OCI-LY7 (cell line): ENCODE measurements at regions not wholly inside any gene's neighbourhood (a gene's known extent, or its start where the extent isn't known, plus 50 kb on each side); places are given as distances from the start of the nearest gene placed in this dataset.

ENCODE experiments used
- BruUV-seq: library from RNA; stranded (reverse); fragments of 400-500 nt; replicated peaks from 2 replicates; lab custom pipeline; 2021; lab: Mats Ljungman, UMichigan
- CTCF ChIA-PET: fragments of 300-600 bp; sonication (Branson Sonifier 250); formaldehyde crosslinking; loops from one replicate; lab custom pipeline; 2022; ENCODE audit warnings: antibody characterized with exemption; ENCODE audit not compliant: unreplicated experiment; lab: Charles Lee
- POLR2A ChIA-PET: fragments of 300-600 bp; sonication (Branson Sonifier 250); formaldehyde crosslinking; loops from one replicate; lab custom pipeline; 2022; ENCODE audit warnings: antibody characterized with exemption; lab: Charles Lee
- DNase-seq: peaks from one replicate; pipeline ENCODE4 v3.0.0-alpha.2; 2015; ENCODE audit warnings: low spot score
- H2AFZ ChIP-seq: fragments of 200-600 bp; sonication (generic), shearing (Covaris generic); 2 replicates; pipeline ENCODE4 v1.6.1; 2014; ENCODE audit warnings: mild to moderate bottlenecking, antibody characterized with exemption, low read length, moderate library complexity
- H3K27ac ChIP-seq: fragments of 200-600 bp; sonication (generic); 2 replicates; pipeline ENCODE4 v1.5.1; 2014; ENCODE audit warnings: mixed run types, low read depth, mild to moderate bottlenecking, moderate library complexity, low read length, inconsistent platforms; ENCODE audit not compliant: poor library complexity, severe bottlenecking
- H3K36me3 ChIP-seq: fragments of 200-600 bp; sonication (generic); 2 replicates; pipeline ENCODE4 v1.6.1; 2014; ENCODE audit warnings: mild to moderate bottlenecking, antibody characterized with exemption, low read length, moderate library complexity, mixed read lengths; ENCODE audit not compliant: insufficient read depth
- H3K4me1 ChIP-seq: fragments of 200-600 bp; sonication (generic); 2 replicates; pipeline ENCODE4 v1.5.1; 2014; ENCODE audit warnings: mild to moderate bottlenecking, low read length; ENCODE audit not compliant: insufficient read depth, poor library complexity, severe bottlenecking
- H3K4me2 ChIP-seq: fragments of 200-600 bp; sonication (generic); 2 replicates; pipeline ENCODE4 v1.6.1; 2014; ENCODE audit warnings: mild to moderate bottlenecking, low read length
- H3K4me3 ChIP-seq: fragments of 200-600 bp; sonication (generic); 2 replicates; pipeline ENCODE4 v1.5.1; 2014; ENCODE audit warnings: mild to moderate bottlenecking, low read depth, low read length; ENCODE audit not compliant: poor library complexity, severe bottlenecking
- H3K79me2 ChIP-seq: fragments of 200-600 bp; sonication (generic); 2 replicates; pipeline ENCODE4 v1.6.1; 2016; ENCODE audit warnings: low read depth, mild to moderate bottlenecking, low read length, moderate library complexity, mixed read lengths; ENCODE audit not compliant: insufficient read depth
- H3K9me2 ChIP-seq: fragments of 200-600 bp; sonication (generic); 2 replicates; pipeline ENCODE4 v1.6.1; 2016; ENCODE audit warnings: mild to moderate bottlenecking, low read length, mixed read lengths; ENCODE audit not compliant: insufficient read depth
- H3K9me3 ChIP-seq: fragments of 200-600 bp; sonication (generic); 2 replicates; pipeline ENCODE4 v1.6.1; 2014; ENCODE audit warnings: mild to moderate bottlenecking, mixed run types, low read length, mixed read lengths
- H4K20me1 ChIP-seq: fragments of 200-600 bp; sonication (generic); 2 replicates; pipeline ENCODE4 v1.6.1; 2014; ENCODE audit warnings: mild to moderate bottlenecking, antibody characterized with exemption, low read length, moderate library complexity, mixed read lengths; ENCODE audit not compliant: insufficient read depth
- EZH2phosphoT487 ChIP-seq: fragments of 200-600 bp; sonication (generic); IDR thresholded peaks from 2 replicates; pipeline ENCODE4 v1.6.1; 2018; ENCODE audit warnings: low read depth, borderline replicate concordance, mild to moderate bottlenecking, mixed run types, antibody characterized with exemption, low read length, moderate library complexity, mixed read lengths
- intact Hi-C: fragments of 100-400 bp; cut with micrococcal nuclease; formaldehyde crosslinking; loops from one replicate; pipeline ENCODE4 v1.10.0; 2022; ENCODE audit not compliant: unreplicated experiment
- TF ChIP-seq, protein P1 (sequence below): fragments of 200-600 bp; sonication (generic); conservative IDR thresholded peaks from 2 replicates; pipeline ENCODE4 v1.5.1; 2014; ENCODE audit warnings: mild to moderate bottlenecking, antibody characterized with exemption, low read length, moderate library complexity, mixed read lengths

DNA sequence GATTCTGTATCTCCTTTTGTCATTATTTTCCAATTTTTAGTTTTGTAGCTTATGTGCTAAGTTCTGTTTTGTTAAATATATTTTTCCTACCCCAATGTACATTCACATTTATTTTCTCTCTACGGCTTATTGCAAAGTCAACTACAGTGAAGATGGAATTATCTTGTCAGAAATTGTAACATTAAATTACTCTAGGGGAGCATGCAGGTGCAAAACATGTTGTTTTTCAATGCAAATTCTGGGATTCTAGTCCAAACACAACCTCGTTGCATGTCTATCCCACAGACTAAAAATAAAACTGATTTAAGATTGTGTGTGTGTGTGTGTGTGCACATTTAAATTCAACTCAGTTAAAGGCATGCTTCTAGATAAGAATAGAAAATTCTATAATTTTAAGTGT is 529.1 kb upstream of the POM121L12 start:
- H2AFZ ChIP-seq = no peak overlapping the region
- no peaks in the 10 kb centered on the region for H3K79me2 ChIP-seq
- peak overlapping the region; percentile 17; the same call in 1 of the 2 replicates for H3K4me2 ChIP-seq
- intact Hi-C loops = no loop called here
- H3K36me3 ChIP-seq = no peaks in the 10 kb centered on the region
- no TSS peak for BruUV-seq
- DNase-seq = no peak
- ChIA-PET POLR2A (no interaction called here), CTCF (no interaction called here)
- no peaks in the 10 kb centered on the region for H3K9me2 ChIP-seq
- no peaks in the 10 kb centered on the region for H3K9me3 ChIP-seq
- H3K4me3 ChIP-seq = no peak overlapping the region
- TF ChIP-seq EZH2phosphoT487 = no peak
- TF ChIP-seq, protein P1, sequence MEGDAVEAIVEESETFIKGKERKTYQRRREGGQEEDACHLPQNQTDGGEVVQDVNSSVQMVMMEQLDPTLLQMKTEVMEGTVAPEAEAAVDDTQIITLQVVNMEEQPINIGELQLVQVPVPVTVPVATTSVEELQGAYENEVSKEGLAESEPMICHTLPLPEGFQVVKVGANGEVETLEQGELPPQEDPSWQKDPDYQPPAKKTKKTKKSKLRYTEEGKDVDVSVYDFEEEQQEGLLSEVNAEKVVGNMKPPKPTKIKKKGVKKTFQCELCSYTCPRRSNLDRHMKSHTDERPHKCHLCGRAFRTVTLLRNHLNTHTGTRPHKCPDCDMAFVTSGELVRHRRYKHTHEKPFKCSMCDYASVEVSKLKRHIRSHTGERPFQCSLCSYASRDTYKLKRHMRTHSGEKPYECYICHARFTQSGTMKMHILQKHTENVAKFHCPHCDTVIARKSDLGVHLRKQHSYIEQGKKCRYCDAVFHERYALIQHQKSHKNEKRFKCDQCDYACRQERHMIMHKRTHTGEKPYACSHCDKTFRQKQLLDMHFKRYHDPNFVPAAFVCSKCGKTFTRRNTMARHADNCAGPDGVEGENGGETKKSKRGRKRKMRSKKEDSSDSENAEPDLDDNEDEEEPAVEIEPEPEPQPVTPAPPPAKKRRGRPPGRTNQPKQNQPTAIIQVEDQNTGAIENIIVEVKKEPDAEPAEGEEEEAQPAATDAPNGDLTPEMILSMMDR = no peak
- H3K27ac ChIP-seq = no peak overlapping the region
- no peaks in the 10 kb centered on the region for H4K20me1 ChIP-seq
- no peaks in the 10 kb centered on the region for H3K4me1 ChIP-seq

DNA sequence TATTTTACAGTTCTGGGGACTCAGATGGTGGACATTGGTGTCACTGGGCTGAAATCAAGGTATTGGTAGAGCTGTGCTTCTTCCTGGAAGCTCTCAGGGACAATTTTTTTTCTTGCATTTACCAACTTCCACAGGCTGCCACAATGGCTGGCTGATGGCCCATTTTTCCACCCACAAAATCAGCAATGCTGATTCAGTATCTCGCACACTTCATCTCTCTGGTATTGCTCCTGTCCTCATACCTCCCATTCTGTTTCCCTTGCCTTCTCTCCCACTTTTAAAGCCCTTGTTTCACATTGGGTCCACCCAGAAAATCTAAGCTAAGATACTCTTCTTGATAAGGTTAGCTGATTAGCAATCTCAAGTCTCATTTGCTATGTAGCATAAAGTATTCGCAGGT is 530.9 kb upstream of the POM121L12 start:
- Histone ChIP-seq H3K27ac (no peak overlapping the region), H3K4me3 (no peak overlapping the region), H3K9me3 (no peaks in the 10 kb centered on the region), H3K36me3 (no peaks in the 10 kb centered on the region), H2AFZ (no peak overlapping the region), H4K20me1 (no peaks in the 10 kb centered on the region), H3K4me2 (no peak overlapping the region), H3K4me1 (no peaks in the 10 kb centered on the region), H3K9me2 (no peaks in the 10 kb centered on the region), H3K79me2 (no peaks in the 10 kb centered on the region)
- CTCF ChIA-PET = no interaction called here
- TF ChIP-seq, protein P1 = no peak
- TF ChIP-seq EZH2phosphoT487 = no peak
- BruUV-seq = no TSS peak
- no peak for DNase-seq
- POLR2A ChIA-PET = no interaction called here
- intact Hi-C loops = no loop called here

DNA sequence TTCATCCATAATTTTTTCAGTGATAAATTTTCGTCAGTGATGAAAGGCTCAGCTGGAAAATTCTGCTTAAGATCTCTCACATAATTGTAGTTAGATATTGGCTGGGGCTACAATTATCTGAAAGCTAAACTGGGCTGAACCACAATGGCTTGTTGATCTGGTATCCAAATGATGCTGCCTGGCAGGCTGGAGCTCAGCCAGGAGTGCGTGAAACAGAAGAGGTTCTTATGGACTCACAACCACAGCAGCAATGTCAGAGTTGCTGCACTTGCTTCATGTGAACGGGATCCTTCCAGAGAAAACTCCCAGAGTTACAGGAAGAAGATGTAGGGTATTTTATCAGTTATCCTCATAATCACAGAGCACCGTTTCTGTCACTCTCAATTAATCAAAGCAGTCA is 533.2 kb upstream of the POM121L12 start:
- no peak for DNase-seq
- CTCF ChIA-PET = no interaction called here
- no TSS peak for BruUV-seq

More for the DNA sequence above, 533.2 kb upstream of the POM121L12 start:
- no peak overlapping the region for H3K4me2 ChIP-seq
- no peaks in the 10 kb centered on the region for H4K20me1 ChIP-seq
- H2AFZ ChIP-seq = no peak overlapping the region
- H3K27ac ChIP-seq = no peak overlapping the region
- no peaks in the 10 kb centered on the region for H3K9me2 ChIP-seq
- H3K79me2 ChIP-seq = no peaks in the 10 kb centered on the region
- H3K9me3 ChIP-seq = no peaks in the 10 kb centered on the region
- intact Hi-C loops = no loop called here
- TF ChIP-seq, protein P1 = no peak
- TF ChIP-seq EZH2phosphoT487 = no peak
- no peak overlapping the region for H3K4me3 ChIP-seq
- no peaks in the 10 kb centered on the region for H3K4me1 ChIP-seq
- no peaks in the 10 kb centered on the region for H3K36me3 ChIP-seq
- POLR2A ChIA-PET = interaction anchor here (0.5 kb wide), 1 partner anchor 1086 kb away, joined by 3 read pairs; no protein-coding TSS in a partner anchor
